ENCODE measurements at regions not wholly inside any gene's neighbourhood (a gene's known extent, or its start where the extent isn't known, plus 50 kb on each side); places are given as distances from the start of the nearest gene placed in this dataset.

GRCh38 chr2:6771634-6772611 lies 93.8 kb downstream of the CMPK2 start:
- Histone ChIP-seq H3K27ac (no peak overlapping the region), H3K27me3 (replicated peaks; ENCODE audit: insufficient read depth) (no peaks in the 10 kb centered on the region), H3K36me3 (no peaks in the 10 kb centered on the region), H3K4me3 (no peak overlapping the region), H3K4me1 (ENCODE audit: control insufficient read depth in 1 of 2, low read depth in 2 of 2) (no peaks in the 10 kb centered on the region), H3K9me3 (no peaks in the 10 kb centered on the region)
- TF ChIP-seq CTCF (IDR thresholded peaks at IDR 0.05): no peak
- no peak for ATAC-seq (ENCODE audit: insufficient number of reproducible peaks, low FRiP score, low read depth)
- no peak for DNase-seq (ENCODE audit: low spot score)

- H3K4me3 ChIP-seq: no peak overlapping the region
Measured at GRCh38 chr2:6773007-6773693, 92.6 kb downstream of the CMPK2 start.

GRCh38 chr2:6773694-6774044 lies 92.0 kb downstream of the CMPK2 start:
- Histone ChIP-seq H3K36me3 (no peaks in the 10 kb centered on the region), H3K27ac (no peak overlapping the region), H3K4me3 (no peak overlapping the region), H3K4me1 (ENCODE audit: control insufficient read depth in 1 of 2, low read depth in 2 of 2) (no peaks in the 10 kb centered on the region), H3K9me3 (no peaks in the 10 kb centered on the region), H3K27me3 (replicated peaks; ENCODE audit: insufficient read depth) (no peaks in the 10 kb centered on the region)
- ATAC-seq (ENCODE audit: insufficient number of reproducible peaks, low FRiP score, low read depth): no peak
- no peak for DNase-seq (ENCODE audit: low spot score)
- TF ChIP-seq CTCF (IDR thresholded peaks at IDR 0.05): no peak

More at GRCh38 chr2:6773007-6773693, 92.6 kb downstream of the CMPK2 start:
- no peak overlapping the region for H3K27ac ChIP-seq
- no peaks in the 10 kb centered on the region for H3K36me3 ChIP-seq
- ATAC-seq (ENCODE audit: insufficient number of reproducible peaks, low FRiP score, low read depth): no peak
- H3K27me3 ChIP-seq (replicated peaks; ENCODE audit: insufficient read depth): no peaks in the 10 kb centered on the region
- no peak for DNase-seq (ENCODE audit: low spot score)
- H3K9me3 ChIP-seq: no peaks in the 10 kb centered on the region
- peak; percentile 59 for TF ChIP-seq CTCF (IDR thresholded peaks at IDR 0.05)
- no peaks in the 10 kb centered on the region for H3K4me1 ChIP-seq (ENCODE audit: control insufficient read depth in 1 of 2, low read depth in 2 of 2)

GRCh38 chr2:6776125-6776524 lies 89.6 kb downstream of the CMPK2 start:
- Histone ChIP-seq H3K27ac (no peak overlapping the region), H3K27me3 (replicated peaks; ENCODE audit: insufficient read depth) (no peaks in the 10 kb centered on the region), H3K36me3 (no peaks in the 10 kb centered on the region), H3K4me1 (ENCODE audit: control insufficient read depth in 1 of 2, low read depth in 2 of 2) (no peaks in the 10 kb centered on the region), H3K4me3 (no peak overlapping the region), H3K9me3 (no peaks in the 10 kb centered on the region)
- no peak for TF ChIP-seq CTCF (IDR thresholded peaks at IDR 0.05)
- no peak for DNase-seq (ENCODE audit: low spot score)
- ATAC-seq (ENCODE audit: insufficient number of reproducible peaks, low FRiP score, low read depth): no peak

GRCh38 chr2:6777626-6778025 lies 88.1 kb downstream of the CMPK2 start:
- no peak for DNase-seq (ENCODE audit: low spot score)
- no peaks in the 10 kb centered on the region for H3K4me1 ChIP-seq (ENCODE audit: control insufficient read depth in 1 of 2, low read depth in 2 of 2)
- H3K4me3 ChIP-seq: no peak overlapping the region
- H3K9me3 ChIP-seq: no peaks in the 10 kb centered on the region
- TF ChIP-seq CTCF (IDR thresholded peaks at IDR 0.05): no peak
- H3K36me3 ChIP-seq: no peaks in the 10 kb centered on the region
- no peaks in the 10 kb centered on the region for H3K27me3 ChIP-seq (replicated peaks; ENCODE audit: insufficient read depth)
- no peak for ATAC-seq (ENCODE audit: insufficient number of reproducible peaks, low FRiP score, low read depth)
- no peak overlapping the region for H3K27ac ChIP-seq
